22Rv1 (cell line): ENCODE measurements at regions not wholly inside any gene's neighbourhood (a gene's known extent, or its start where the extent isn't known, plus 50 kb on each side); places are given as distances from the start of the nearest gene placed in this dataset.

ENCODE experiments used
- ZFX ChIP-seq: fragments of 450-650 bp; IDR thresholded peaks from 2 replicates; pipeline ENCODE4 v1.6.1; 2017; ENCODE audit warnings: antibody characterized with exemption, borderline replicate concordance
- TF ChIP-seq, protein P1 (sequence below): fragments of 450-650 bp; IDR thresholded peaks from 2 replicates; pipeline ENCODE4 v1.5.1; 2017; ENCODE audit warnings: mild to moderate bottlenecking

DNA sequence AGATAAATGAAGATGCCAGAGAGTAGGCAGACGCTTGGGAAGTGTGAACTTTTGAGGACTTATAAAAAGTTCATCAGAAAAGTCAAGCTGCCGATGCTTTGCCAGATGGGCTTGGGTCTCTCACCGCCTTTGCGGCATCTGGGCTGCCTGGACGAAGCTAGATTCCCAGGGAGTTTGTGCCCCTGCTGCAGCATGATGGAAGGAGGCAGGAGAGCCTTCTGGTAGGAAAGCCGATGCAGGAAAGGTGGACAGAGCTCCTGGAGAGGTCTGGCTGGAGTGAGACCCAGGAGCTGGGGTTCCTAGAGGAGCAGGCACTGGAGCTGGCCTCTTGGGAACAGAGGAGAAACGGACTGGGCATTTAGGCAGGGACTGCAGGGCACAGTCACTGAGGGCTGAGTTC lies 51.9 kb upstream of the ATP2B2 start:
- TF ChIP-seq, protein P1, sequence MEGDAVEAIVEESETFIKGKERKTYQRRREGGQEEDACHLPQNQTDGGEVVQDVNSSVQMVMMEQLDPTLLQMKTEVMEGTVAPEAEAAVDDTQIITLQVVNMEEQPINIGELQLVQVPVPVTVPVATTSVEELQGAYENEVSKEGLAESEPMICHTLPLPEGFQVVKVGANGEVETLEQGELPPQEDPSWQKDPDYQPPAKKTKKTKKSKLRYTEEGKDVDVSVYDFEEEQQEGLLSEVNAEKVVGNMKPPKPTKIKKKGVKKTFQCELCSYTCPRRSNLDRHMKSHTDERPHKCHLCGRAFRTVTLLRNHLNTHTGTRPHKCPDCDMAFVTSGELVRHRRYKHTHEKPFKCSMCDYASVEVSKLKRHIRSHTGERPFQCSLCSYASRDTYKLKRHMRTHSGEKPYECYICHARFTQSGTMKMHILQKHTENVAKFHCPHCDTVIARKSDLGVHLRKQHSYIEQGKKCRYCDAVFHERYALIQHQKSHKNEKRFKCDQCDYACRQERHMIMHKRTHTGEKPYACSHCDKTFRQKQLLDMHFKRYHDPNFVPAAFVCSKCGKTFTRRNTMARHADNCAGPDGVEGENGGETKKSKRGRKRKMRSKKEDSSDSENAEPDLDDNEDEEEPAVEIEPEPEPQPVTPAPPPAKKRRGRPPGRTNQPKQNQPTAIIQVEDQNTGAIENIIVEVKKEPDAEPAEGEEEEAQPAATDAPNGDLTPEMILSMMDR = no peak
- TF ChIP-seq ZFX = no peak
